Naive thymus-derived CD8-positive, alpha-beta T cell (primary cell): ENCODE measurements at regions not wholly inside any gene's neighbourhood (a gene's known extent, or its start where the extent isn't known, plus 50 kb on each side); places are given as distances from the start of the nearest gene placed in this dataset.

ENCODE experiments used
- ATAC-seq, 2 donors: fragments of 150-1000 bp; cut with Tn5 transposase in 1 of 2; sonication (Bioruptor Pico), chemical (Tn5 transposase) in 1 of 2; 1 replicate in 1 of 2; 2 replicates in 1 of 2; pipeline ENCODE4 v1.10.0; 2021; ENCODE audit warnings: mild to moderate bottlenecking in 2 of 2, moderate library complexity in 2 of 2
- POLR2A ChIA-PET: fragments of 350-600 bp; sonication (Branson Sonifier 250); formaldehyde crosslinking; loops from one replicate; lab custom pipeline; 2021; ENCODE audit warnings: antibody characterized with exemption; lab: Charles Lee
- DNase-seq, 10 donors: peaks; one replicate each; pipeline versions ENCODE4 v3.0.0 to v3.0.0-alpha.2; 2020 to 2022
- H3K27ac Mint-ChIP-seq, 10 donors: one replicate each; pipeline ENCODE4 v1.8.0; 2020 to 2022; ENCODE audit warnings: mild to moderate bottlenecking in 10 of 10, mixed read lengths in 10 of 10, moderate library complexity in 4 of 10, inconsistent platforms in 1 of 10
- H3K27me3 Mint-ChIP-seq, 5 donors: one replicate each; pipeline ENCODE4 v1.8.0; 2021 to 2022; ENCODE audit warnings: mixed read lengths in 5 of 5
- H3K36me3 Mint-ChIP-seq, 3 donors: one replicate each; pipeline ENCODE4 v1.8.0; 2020 to 2022; ENCODE audit warnings: mixed read lengths in 3 of 3, mild to moderate bottlenecking in 2 of 3, inconsistent platforms in 1 of 3
- H3K4me1 Mint-ChIP-seq, 4 donors: one replicate each; pipeline ENCODE4 v1.8.0; 2021 to 2022; ENCODE audit warnings: mixed read lengths in 4 of 4
- H3K4me3 Mint-ChIP-seq, 10 donors: one replicate each; pipeline ENCODE4 v1.8.0; 2020 to 2022; ENCODE audit warnings: mild to moderate bottlenecking in 10 of 10, mixed read lengths in 10 of 10, moderate library complexity in 6 of 10, inconsistent platforms in 1 of 10
- H3K9me3 Mint-ChIP-seq, 9 donors: one replicate each; pipeline ENCODE4 v1.8.0; 2020 to 2022; ENCODE audit warnings: mixed read lengths in 9 of 9, mild to moderate bottlenecking in 3 of 9, inconsistent platforms in 1 of 9, moderate library complexity in 1 of 9

DNA sequence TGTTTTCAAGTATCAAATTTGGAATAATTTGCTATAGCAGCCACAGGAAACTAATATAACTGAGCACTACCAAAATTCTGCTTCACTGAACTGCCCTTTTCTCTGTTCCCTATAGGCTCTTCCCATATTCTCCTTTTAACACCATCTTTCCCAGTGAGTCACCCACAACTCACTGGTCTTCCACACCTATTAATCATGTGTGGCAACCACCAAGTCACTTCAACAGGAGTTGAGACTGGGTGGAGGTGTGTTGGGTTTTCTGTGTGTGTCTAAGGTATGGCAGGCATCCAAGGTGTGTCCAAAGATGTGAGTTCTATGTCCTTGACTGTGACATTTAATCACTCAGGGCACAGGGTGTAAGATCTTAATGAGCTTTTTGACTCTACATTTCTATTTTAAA lies 610.0 kb upstream of the CDH11 start:
- H3K36me3 Mint-ChIP-seq = no peaks in the 10 kb centered on the region
- no peak overlapping the region for H3K4me3 Mint-ChIP-seq
- no peaks in the 10 kb centered on the region for H3K4me1 Mint-ChIP-seq
- peaks cover 0 to 10% (median 3%) of the 10 kb centered on the region in 5 donors for H3K27me3 Mint-ChIP-seq
- H3K27ac Mint-ChIP-seq = no peak overlapping the region
- no peak for ATAC-seq
- no peak for DNase-seq
- H3K9me3 Mint-ChIP-seq = peaks cover 0 to 12% (median 5%) of the 10 kb centered on the region in 9 donors
- POLR2A ChIA-PET = no interaction called here

DNA sequence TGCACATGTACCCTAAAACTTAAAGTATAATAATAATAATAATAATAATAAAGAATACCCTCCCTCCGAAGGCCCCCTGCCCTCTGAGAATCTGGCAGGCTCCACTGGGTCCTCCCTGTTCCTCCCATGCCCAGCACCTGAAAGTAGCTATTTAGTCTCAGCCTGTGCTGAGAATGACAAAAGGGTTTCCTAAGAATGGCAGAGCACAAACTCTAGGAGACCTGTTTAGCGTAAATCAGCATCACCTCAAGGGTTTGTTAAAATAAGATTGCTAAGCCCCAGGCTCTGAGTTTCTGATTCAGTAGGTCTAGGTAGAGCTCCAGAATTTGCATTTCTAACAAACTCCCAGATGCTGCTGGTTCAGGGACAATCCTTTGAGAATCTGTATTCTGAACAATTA lies 606.8 kb upstream of the CDH11 start:
- no peak for ATAC-seq
- Mint-ChIP-seq H3K4me1 (no peaks in the 10 kb centered on the region), H3K36me3 (no peaks in the 10 kb centered on the region), H3K27ac (no peak overlapping the region), H3K9me3 (peaks cover 0 to 10% (median 4%) of the 10 kb centered on the region in 9 donors), H3K27me3 (peaks cover 0 to 11% (median 2%) of the 10 kb centered on the region in 5 donors), H3K4me3 (no peak overlapping the region)
- POLR2A ChIA-PET = no interaction called here
- DNase-seq = no peak

DNA sequence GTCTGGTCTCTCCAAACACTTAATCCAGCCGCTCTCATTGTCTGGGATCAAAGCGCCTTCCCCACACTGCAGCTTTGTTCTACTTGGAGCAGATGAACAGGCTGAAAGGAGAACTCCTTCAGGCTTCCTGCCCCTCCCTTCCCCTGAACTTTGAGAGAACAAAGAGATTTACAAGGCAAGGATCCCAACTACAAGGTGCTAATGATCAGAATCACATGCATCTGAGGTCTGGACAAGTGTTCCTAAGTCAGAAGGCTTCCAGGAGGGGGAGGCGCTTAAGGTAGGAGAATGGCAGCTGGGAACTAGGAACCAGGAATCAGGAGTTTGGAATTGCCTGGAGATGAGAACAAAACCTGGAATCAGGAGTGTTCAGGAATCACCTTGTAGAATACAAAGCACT lies 606.3 kb upstream of the CDH11 start:
- POLR2A ChIA-PET = no interaction called here
- Mint-ChIP-seq H3K27me3 (peaks cover 0 to 14% (median 1%) of the 10 kb centered on the region in 5 donors), H3K4me3 (no peak overlapping the region), H3K4me1 (no peaks in the 10 kb centered on the region), H3K27ac (no peak overlapping the region), H3K9me3 (peaks cover 0 to 10% (median 4%) of the 10 kb centered on the region in 9 donors), H3K36me3 (no peaks in the 10 kb centered on the region)
- no peak for DNase-seq
- no peak for ATAC-seq

DNA sequence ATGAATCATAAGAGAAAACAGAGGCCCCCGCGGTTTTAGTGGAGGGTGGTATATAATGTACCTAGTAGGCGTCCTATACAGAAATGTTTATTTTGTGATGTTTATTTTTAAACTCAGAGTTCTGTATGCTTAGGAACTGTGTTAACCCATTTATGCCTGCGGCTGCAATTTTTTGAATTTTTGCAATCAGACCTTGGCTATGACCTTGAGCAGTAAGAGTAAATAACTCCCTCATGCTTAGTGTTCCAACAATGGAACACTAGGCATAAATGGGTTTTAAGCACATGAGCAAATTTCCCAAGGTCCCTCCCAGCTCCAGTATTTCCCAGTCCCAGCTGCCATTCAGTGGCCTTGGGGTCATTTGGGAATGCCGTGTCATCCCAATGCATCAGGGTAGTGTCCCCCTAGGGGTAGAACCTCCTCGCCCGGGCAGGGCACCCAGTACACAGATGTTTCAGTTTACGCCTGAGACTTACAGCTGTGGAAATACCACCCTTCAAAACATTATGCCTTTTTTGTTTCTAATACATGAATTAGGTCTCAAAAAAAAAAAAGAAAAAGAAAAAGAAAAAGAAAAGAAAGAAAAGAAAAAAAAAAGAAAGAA lies 605.8 kb upstream of the CDH11 start:
- H3K36me3 Mint-ChIP-seq = no peaks in the 10 kb centered on the region
- no peaks in the 10 kb centered on the region for H3K4me1 Mint-ChIP-seq
- ATAC-seq (no peak), DNase-seq (no peak)
- peaks cover 0 to 14% (median 1%) of the 10 kb centered on the region in 5 donors for H3K27me3 Mint-ChIP-seq
- no peak overlapping the region for H3K4me3 Mint-ChIP-seq
- peaks cover 0 to 10% (median 4%) of the 10 kb centered on the region in 9 donors for H3K9me3 Mint-ChIP-seq
- POLR2A ChIA-PET = no interaction called here
- no peak overlapping the region for H3K27ac Mint-ChIP-seq

DNA sequence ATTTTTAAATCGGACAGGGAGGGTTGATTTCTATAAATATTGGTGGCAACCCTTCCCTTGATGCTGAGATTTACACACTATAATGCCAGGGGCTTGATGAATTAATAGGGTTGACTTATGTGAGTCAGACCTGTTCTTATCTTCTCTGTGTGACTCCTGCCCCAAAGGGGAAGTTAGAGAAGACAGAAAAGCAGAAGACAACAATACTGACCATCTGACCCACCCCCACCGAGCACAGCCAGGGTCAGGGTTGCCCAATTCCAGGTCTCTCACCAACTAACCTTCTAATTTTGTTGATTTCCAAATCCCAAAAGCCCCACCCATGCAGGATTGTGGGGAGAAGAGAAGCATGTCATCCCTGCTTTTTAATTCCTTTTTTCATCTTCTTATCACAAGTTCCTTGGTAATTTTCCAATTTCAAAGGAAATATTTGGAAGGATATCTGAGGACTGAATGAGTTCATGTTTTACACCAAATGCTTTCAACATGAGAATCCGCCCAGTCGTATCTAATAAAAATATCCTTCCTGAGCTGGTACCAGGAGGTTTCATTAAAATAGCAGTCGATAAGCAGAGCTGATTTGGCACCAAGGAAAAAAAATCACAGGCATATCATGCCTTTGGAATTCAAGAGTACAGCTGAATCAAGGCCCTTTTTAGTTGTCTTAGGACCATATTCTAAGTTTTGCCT lies 603.4 kb upstream of the CDH11 start:
- Mint-ChIP-seq H3K36me3 (no peaks in the 10 kb centered on the region), H3K9me3 (peaks cover 0 to 7% (median 0%) of the 10 kb centered on the region in 9 donors), H3K27ac (no peak overlapping the region), H3K27me3 (peaks cover 0 to 10% (median 0%) of the 10 kb centered on the region in 5 donors), H3K4me3 (no peak overlapping the region), H3K4me1 (no peaks in the 10 kb centered on the region)
- ATAC-seq (no peak), DNase-seq (no peak)
- POLR2A ChIA-PET = no interaction called here

DNA sequence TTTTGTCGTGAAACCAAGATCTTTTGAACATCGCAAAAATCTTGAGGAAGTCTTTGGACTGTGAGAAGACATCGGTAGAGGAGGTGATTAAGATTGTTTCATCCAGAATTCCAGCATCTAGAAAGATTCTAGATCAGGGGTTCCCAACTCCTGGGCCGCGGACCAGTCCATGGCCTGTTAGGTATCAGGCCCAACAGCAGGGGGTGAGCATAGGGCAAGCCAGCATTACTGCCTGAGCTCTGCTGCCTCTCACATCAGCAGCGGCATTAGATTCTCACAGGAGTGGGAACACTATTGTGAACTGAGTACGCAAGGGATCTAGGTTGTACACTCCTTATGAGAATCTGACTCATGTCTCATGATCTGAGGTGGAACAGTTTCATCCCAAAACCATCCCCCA lies 600.6 kb upstream of the CDH11 start:
- H3K36me3 Mint-ChIP-seq = no peaks in the 10 kb centered on the region
- H3K27me3 Mint-ChIP-seq = peaks cover under 1 to 8% (median 3%) of the 10 kb centered on the region in 5 donors
- DNase-seq = no peak
- peaks cover 0 to 10% (median 2%) of the 10 kb centered on the region in 9 donors for H3K9me3 Mint-ChIP-seq
- ATAC-seq = no peak
- peak overlapping the region in 1 of 10 donors; percentile 3 for H3K27ac Mint-ChIP-seq
- H3K4me1 Mint-ChIP-seq = no peaks in the 10 kb centered on the region
- no peak overlapping the region for H3K4me3 Mint-ChIP-seq
- POLR2A ChIA-PET = no interaction called here

DNA sequence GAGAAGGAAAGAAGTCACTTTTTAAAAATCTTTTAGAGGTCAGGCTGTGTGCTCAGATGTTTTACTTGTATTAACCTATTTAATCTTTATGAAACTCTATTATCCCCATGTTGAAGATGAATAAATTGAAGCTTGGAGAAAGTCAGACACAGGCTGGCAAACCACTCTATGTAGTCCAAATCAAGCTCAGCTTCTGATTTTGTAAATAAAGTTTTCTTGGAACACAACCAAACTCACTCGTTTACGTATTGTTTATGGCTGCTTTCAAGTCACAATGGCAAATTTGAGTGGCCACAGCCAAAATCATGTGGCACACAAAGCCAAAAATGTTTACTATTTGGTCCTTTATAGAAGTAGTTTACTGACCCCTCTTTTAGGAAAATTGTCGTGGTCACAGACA lies 596.0 kb upstream of the CDH11 start:
- no peak for ATAC-seq
- H3K27me3 Mint-ChIP-seq = peaks cover 0 to 18% (median 5%) of the 10 kb centered on the region in 5 donors
- H3K27ac Mint-ChIP-seq = no peak overlapping the region
- H3K9me3 Mint-ChIP-seq = peaks cover 0 to 20% (median 2%) of the 10 kb centered on the region in 9 donors
- H3K4me1 Mint-ChIP-seq = peaks cover 0 to 2% (median 0%) of the 10 kb centered on the region in 4 donors
- POLR2A ChIA-PET = no interaction called here
- H3K36me3 Mint-ChIP-seq = no peaks in the 10 kb centered on the region
- no peak overlapping the region for H3K4me3 Mint-ChIP-seq
- no peak for DNase-seq

DNA sequence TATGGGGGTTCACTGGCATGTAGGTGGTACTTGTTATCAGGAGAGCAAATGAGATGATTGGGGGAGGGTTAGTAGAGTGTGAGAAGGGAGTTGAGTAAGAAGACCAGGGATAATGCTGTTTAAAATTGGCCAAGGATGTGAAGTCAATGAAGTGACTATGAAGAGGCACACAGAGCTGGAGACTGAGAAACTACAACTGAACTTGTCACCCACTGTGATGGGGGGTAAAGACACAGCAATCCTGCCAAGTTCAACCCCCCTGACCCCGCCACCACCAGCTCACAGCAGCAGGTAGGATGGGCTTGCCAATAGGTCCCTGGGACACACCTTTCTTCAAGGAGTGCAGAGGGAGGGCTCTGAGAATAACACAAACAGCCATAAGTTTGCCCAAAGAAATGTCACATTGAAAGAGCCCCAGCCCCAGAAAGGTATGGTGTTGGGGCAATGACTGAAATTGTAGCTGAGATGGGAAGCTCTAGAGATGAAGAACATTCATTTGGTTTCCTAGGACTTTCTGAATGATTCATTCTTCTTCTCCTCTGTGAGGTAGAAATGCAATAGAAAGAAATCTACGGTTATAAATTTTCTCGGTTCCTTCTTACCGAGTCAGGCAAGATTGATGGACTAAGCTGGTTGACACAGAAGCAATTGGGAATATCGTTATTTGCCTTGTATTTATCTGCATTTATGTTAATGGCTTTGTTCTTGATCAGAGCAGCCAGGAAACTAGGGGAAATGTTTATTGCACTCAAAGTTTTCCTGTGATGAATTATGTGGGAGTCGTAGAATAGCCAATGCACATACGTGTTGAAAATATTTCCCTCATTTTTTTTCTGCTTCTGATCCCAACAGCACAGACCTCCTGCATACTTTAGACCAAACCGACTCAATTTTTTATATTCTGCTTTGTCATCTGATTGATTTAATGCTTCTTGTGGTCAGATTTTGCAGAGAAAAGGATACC lies 595.2 kb upstream of the CDH11 start:
- no peak for ATAC-seq
- POLR2A ChIA-PET = no interaction called here
- H3K4me3 Mint-ChIP-seq = no peak overlapping the region
- H3K9me3 Mint-ChIP-seq = peaks cover 0 to 20% (median 2%) of the 10 kb centered on the region in 9 donors
- DNase-seq = no peak
- H3K4me1 Mint-ChIP-seq = peaks cover 0 to 2% (median 0%) of the 10 kb centered on the region in 4 donors
- no peaks in the 10 kb centered on the region for H3K36me3 Mint-ChIP-seq
- H3K27ac Mint-ChIP-seq = no peak overlapping the region
- peaks cover 0 to 18% (median 5%) of the 10 kb centered on the region in 5 donors for H3K27me3 Mint-ChIP-seq

DNA sequence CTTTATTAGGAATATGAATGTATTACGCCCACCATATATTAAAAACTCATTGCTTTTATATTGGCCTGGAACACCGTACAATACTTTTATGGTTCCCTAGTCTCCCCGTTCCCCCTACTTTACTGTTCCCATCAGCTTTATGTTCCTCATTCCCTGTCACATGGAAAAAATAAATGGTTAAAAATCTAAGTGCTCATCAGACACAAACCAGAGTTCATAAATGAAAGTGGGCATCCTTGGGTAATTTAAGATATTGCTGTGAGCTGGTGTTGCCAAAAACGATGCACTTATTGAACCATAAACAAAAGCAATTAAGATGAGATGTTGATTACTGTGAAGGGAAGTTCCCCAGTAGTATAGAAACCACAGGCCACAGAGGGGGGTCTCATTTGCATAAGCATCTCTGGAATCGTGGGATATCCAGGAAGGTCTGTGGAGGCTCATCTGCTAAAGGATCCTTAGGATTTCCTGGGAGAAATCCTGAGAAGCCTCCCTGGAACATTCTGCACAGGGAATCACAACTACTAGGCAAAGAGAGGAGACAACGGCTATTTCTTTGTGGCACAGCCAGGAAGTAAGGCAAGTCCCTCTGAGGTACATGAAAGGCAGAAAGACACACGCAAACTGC lies 591.4 kb upstream of the CDH11 start:
- ATAC-seq (no peak), DNase-seq (no peak)
- Mint-ChIP-seq H3K27me3 (peaks cover 0 to 15% (median 2%) of the 10 kb centered on the region in 5 donors), H3K9me3 (peaks cover 0 to 10% (median 4%) of the 10 kb centered on the region in 9 donors), H3K27ac (no peak overlapping the region), H3K4me1 (peaks cover 0 to 2% (median 0%) of the 10 kb centered on the region in 4 donors), H3K36me3 (no peaks in the 10 kb centered on the region), H3K4me3 (no peak overlapping the region)
- POLR2A ChIA-PET = no interaction called here

DNA sequence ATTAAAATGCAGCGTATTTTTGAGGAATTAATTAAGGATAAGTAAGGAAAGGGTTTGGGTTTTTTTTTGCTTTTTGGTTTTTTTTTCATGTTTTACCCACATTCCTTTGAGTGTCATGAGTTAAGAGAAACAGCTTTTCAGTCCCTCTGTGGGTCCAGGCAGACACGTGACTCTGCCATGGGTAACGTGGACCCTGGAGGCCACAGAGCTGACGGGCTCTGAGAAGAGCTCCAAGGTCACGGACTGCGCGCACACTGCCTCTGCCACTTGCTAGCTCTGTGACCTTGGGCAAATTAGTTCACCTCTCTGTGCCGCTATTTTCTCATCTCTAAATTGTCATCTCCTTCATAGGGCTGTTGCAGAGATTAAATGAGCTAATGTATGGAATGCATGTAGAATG lies 588.2 kb upstream of the CDH11 start:
- Mint-ChIP-seq H3K9me3 (peaks cover 0 to 14% (median 1%) of the 10 kb centered on the region in 9 donors), H3K4me3 (no peak overlapping the region), H3K4me1 (peaks cover 0 to 2% (median 0%) of the 10 kb centered on the region in 4 donors), H3K27ac (no peak overlapping the region), H3K27me3 (peaks cover 0 to 13% (median 6%) of the 10 kb centered on the region in 5 donors), H3K36me3 (no peaks in the 10 kb centered on the region)
- POLR2A ChIA-PET = no interaction called here
- no peak for ATAC-seq
- no peak for DNase-seq

DNA sequence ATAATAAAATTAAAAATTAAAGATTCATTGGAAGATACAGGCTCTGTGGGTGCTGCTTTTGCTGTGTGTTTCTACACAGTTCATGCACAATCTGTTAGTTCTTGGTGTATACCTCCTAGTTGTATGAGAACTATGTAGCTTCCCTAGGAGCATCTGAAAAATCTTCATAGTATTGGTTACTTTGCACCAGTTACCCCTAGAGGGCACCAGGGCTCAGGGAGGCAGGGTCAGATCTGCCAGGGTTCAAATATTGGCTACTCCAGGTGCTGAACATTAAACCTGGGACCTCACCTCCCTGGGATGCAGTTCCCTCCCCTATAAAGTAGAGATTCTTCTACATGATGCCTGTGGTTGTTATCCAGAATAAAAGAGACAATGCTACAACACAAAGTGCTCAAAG lies 583.0 kb upstream of the CDH11 start:
- ATAC-seq (no peak), DNase-seq (no peak)
- Mint-ChIP-seq H3K4me1 (no peaks in the 10 kb centered on the region), H3K27ac (no peak overlapping the region), H3K9me3 (peaks cover 0 to 28% (median 2%) of the 10 kb centered on the region in 9 donors), H3K36me3 (no peaks in the 10 kb centered on the region), H3K27me3 (peaks cover 0 to 16% (median 6%) of the 10 kb centered on the region in 5 donors), H3K4me3 (no peak overlapping the region)
- POLR2A ChIA-PET = no interaction called here

DNA sequence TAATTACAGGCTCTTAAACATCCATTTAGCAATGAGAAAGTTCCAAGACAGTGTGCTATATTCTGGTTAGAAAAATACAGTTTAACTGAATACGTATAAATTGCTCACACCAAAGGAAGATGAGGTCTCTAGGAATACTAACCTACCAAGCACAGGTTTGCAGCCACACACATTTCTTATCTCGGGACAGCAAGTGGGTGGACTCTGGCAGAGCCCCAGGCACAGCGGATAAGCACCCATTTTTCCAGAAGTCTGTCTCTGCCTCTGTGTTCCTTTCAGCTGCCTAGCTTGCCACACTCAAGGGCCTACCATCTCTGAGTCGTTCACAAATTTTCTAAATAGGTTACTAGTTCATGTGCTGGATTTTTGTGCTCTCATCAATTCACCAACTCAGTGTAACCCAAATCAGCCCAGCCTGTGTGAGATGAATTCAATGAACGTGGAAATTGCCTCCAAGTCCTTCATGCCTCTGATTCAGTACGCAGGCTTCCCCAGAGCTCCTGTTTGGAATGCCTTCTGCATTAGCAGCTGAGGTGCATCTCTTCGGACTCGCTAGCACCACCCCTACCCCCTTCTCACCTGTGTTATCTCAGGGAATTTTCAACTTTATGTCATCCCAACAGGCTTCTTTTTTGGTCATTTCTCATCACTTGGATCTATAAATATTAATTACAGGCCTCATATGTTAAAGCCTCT lies 581.0 kb upstream of the CDH11 start:
- Mint-ChIP-seq H3K36me3 (no peaks in the 10 kb centered on the region), H3K9me3 (peaks cover 0 to 36% (median 0%) of the 10 kb centered on the region in 9 donors), H3K4me3 (no peak overlapping the region), H3K27ac (no peak overlapping the region), H3K27me3 (peaks cover 0 to 16% (median 7%) of the 10 kb centered on the region in 5 donors), H3K4me1 (no peaks in the 10 kb centered on the region)
- no peak for DNase-seq
- no peak for ATAC-seq
- POLR2A ChIA-PET = no interaction called here
